GM19035 (cell line): ENCODE measurements at regions not wholly inside any gene's neighbourhood (a gene's known extent, or its start where the extent isn't known, plus 50 kb on each side); places are given as distances from the start of the nearest gene placed in this dataset.
"Not testable (repeated sequence)": the region's sequence is repeated elsewhere in the genome, so short reads cannot be mapped to it uniquely, and the experiment has no call there.

Experiments
- ATAC-seq: cut with Tn5 transposase; IDR thresholded peaks from one replicate; pipeline ENCODE4 v1.9.1; 2021; ENCODE audit not compliant: unreplicated experiment

DNA sequence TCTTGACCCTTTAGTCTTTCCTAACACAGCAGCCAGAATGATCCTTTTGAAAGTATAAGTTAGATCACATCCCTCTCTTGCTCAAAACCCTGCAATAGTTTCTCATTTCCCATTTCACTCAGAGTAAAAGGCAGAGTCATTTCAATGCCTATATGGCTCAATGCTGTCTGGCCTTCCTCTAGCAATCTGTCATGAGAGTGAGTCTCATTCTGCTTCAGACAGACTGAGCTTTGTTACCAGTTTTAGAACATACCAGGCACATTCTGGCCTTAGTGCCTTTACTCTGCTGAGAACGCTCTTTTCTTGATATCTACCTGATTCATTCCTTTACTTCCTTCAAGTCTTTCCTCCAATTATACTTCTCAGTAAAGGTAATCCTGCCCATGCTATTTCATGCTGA lies 372.8 kb upstream of the PKN2 start:
- no peak for ATAC-seq

DNA sequence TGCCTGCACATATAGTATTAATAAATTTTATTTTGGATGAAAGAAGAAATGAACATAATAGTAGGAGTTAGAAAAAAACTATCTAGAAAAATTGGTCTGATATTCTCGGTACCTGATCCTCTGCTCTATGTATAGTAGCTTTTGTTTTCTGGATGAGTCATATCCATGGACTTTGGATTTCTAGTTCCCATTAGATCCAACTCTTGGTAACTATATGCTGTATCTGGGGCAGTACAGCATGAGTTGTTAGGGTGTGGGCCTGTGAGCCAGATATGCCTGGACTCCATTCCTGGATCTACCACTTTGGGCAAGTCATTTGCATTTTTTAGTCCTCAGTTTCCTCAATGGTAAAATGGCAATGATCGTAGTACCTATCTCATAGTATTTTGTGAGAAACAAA lies 372.2 kb upstream of the PKN2 start:
- ATAC-seq = no peak

DNA sequence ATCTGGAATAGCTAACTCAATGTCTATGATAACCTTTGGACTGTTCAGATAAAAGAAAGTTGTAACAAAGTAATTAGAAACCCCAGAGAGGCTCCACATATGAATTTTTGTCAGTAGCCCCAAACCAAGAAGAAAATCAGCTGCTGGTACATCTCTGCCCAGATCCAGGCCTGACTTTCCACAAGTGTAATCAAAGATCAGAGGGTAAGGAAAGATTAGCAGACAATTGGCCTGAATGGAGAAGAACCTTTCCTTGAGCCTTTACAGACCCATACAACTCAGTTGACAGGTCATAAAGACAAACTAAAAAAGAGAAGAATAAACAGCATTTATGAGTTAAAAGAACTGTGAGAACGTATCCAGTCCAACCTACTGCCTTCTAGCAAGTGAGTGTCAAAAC lies 366.7 kb upstream of the PKN2 start:
- ATAC-seq = no peak

DNA sequence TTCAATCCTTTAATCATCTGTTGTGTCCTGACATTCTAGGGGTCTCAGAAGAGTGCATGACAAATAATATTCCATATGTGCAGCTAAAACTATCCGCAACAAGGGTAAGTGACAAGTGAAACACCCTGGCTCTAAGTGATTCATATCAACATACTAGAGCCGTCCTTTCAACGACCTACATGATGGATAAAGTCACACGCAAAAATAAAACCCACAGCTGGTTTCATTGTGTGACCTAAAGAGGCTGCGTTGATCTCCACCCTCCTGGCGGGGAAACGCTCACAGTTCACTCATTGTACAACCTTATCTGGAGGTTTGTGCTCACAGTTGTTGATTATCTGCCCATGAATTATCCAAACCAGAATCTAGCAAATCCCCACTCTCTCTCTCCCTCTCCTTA lies 365.3 kb upstream of the PKN2 start:
- ATAC-seq = no peak

DNA sequence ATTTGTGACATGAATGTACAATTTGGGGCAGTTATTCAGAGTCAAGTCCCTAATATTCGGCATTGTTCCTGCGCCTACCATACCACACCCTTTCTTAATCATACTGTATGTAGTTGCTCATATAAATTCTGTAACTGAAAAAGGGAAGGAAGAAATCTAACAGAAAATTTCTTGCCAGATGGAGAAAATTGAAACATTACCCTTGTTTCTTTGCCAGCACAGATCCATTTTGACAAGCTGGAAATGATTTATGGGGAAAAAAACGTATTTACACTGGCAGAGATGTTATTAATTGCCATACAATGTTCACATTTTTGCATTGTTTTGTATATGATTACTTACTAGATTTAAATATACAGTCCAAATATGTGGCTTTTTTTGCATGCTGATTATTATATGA lies 363.8 kb upstream of the PKN2 start:
- ATAC-seq = no peak

DNA sequence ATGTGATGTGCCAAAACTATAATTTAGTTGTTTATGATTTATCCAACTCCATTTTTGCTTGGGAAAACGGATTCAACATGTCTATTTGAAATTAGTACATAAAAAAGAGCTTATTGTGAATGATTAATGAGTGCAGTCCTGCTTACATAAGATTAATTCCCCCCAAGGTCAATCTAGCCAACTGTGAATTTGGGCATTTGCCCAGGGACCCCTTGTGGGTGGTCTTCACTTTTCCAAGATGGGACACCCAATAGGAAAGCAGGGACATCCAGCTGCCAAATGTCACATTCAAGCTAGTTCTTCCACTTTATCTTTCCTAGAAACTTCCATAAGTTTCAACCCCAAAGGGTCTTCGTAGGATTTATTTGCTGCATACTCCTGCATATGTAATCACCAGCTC lies 362.4 kb upstream of the PKN2 start:
- no peak for ATAC-seq

DNA sequence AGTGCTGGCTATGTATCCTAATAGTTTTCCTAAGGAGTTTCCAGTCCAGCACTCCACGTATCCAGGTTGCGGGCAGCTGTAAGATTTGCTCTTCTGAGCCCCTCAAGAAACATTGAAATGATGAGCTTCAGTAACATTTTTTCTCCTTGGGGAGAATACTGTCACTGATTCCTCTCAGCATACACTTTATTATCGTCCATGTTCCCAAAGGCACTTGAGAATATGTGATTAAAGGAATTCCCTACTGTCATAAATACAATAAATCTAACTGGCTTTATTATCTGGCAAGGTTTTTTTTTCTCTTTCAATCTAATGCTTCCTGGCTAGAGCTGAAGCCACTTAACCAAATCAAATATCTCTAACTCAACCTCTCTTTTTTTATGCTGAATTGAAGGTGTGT lies 359.2 kb upstream of the PKN2 start:
- ATAC-seq = no peak

DNA sequence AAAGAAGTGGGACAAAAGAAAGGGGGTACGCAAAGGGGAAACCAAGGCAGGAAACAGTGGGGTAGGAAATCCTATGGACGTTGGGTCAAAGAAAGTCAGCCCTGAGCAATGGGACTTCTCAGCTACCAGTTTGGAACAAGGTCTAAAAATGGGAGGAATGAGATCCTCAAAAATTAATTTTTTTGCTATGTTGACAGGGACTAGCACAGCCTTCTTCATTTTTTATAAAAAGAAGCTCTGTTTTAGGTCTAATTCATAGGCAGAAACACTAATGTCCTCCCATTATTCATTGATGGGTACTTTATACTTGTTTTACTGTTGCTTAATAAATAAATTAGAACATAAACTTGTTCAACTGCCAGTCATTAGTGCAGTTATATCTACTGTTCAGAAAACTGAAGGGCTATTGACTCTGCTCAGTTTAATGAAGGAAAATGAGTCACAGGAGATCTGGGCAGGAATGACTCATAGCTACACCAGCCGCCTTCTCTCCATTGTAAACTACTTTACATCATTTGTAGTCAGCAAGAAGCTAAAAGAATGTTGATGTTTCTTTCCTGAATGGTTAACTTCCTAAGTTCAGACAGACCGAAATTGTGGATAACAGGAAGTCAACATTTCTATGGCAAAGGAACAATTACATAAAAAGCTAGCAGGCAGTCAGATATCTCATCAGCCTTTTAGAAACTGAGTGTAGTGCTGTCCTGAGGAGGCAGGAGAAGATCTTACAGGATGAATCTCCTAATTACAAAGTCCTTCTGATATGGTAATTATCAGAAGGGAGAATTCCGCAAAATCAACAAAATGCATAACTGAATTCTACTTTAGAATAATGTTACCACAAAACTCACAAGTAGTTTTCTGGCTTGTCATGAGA lies 356.4 kb upstream of the PKN2 start:
- ATAC-seq = no peak

DNA sequence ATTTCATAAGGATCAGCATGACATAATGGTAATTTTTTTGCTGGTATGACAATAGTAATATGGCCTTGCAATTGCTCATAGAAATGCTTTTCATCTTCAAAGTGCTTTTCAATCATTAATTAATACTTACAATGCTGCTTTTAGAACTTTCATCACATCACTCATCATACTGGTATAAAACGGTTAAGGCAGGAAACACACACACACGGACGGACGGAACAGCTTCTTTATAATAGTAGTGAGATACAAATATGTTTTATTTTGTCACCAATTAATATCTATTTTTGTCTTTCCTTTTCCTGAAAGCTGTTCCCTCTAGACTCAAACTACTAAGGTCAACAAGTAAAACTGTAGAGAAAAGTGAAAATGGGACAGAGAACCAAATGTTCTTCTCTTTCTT lies 353.9 kb upstream of the PKN2 start:
- no peak for ATAC-seq

DNA sequence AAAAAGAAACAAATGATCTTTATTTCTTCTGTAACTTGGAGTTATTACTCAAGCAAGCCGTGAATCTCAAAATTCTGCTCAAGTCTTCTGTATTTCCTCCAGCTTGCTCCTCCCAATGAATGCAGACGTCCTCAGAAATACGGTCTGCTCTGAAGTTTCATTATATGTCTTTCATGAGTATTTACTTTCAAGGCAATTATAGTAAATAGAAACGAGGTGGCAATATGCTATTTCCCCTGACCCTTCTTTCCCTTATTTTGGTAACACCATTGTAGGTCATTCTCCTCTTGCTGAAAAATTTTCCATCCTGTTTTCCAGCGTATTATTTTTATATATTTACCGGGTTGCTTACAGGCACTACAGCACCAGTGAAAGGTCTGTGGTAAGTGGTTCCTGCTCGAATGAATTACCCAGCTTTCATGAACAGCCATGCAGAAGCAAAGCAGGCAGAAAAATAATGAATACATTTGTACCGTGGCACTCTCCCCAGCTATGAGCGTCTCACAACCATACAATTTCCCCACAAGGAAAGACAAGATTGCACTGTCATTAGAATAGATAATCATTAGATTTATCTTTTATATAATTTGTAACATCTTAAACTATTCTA lies 350.9 kb upstream of the PKN2 start:
- no peak for ATAC-seq

DNA sequence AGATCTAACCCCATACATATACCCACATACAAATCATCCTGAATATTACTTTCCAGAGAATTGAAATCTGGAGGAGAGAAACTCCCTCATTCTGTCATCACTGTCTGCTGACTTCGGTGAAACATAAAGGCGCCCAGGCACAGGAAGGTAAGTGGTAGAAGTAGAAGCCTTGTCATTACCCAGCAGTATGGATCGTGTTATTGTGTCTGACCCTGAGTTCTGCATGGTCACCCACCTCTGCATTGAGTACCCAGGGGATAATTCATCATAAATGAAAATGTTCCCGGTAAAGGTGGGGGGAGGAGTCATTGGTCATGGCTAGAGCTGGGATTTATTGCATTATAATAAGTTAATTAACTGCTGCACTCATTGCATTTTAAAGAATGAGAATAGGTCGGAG lies 342.6 kb upstream of the PKN2 start:
- no peak for ATAC-seq

DNA sequence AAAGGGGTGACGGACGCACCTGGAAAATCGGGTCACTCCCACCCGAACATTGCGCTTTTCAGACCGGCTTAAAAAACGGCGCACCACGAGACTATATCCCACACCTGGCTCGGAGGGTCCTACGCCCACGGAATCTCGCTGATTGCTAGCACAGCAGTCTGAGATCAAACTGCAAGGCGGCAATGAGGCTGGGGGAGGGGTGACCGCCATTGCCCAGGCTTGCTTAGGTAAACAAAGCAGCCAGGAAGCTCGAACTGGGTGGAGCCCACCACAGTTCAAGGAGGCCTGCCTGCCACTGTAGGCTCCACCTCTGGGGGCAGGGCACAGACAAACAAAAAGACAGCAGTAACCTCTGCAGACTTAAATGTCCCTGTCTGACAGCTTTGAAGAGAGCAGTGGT lies 342.0 kb upstream of the PKN2 start:
- not testable (repeated sequence) for ATAC-seq

DNA sequence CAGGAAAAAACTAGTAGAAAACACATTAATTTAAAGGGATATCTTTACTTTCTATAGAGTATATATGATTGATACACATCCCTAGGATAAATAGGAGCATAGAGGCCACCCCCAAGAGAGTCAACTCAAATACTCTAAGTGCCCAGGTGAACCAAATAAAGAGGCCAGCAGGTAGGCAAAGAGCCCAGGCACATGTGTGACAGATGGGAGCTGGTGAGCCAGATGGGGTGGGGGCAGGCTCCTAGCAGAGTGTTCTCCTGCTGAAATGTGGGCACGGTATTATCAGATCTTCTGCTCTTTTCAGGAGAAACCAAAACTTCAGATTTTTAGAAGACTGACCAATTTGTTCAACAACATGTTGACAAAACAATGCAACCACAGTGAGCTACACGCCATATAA lies 333.4 kb upstream of the PKN2 start:
- no peak for ATAC-seq

DNA sequence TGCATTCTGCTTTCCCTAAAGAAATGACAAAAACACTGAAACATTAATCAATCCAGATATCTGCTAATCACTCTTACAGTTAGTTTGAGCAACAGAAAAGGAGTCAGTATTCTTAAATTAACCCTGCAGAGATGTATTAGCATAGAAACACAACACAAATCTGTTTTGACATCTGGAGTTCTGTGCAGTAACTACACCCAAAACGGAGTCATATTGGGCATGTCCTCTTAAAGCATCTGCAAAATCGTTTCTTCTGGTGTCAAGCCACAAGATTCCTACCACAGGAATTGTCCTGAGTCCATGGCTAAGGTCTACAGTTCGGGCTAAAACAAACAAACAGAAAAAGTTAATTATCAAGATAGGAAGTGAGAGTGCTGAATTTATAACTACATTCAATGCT lies 332.1 kb upstream of the PKN2 start:
- no peak for ATAC-seq

DNA sequence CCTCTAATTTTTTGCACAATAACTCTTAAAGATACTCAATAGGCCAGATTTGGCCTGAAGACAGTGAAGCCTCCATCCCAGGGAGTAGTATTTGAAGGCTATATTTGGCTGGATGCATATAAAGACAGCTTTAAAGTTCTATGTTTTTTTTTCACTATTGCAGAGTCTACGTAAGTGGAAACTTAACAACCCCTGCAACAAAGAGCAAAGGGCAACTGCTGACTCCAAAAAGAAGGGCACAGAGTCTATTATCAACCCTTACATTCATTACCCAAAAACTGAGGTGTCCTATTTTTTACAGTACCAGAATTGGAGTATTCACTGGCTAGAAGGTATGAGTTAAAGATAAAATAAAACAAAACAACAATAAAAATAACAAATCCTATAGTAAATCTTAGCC lies 329.8 kb upstream of the PKN2 start:
- no peak for ATAC-seq

DNA sequence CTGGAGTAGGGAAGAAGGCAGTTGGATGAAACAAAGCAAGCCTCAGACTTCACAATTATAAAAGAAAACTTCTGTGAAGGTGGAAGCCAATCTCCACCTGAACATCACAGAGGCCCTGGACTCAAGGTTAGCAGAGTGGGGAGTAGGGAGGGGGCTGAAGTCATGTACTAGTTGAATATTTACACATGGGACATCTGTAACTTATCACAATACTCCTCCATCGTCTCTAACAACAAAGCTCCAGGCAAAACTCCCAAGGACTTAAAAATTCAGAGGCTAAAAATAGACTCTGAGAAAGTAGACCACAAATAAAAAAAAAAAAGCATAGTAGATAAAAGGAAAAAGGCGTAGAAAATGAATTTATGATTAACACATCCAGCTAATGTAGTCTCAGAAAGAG lies 326.3 kb upstream of the PKN2 start:
- no peak for ATAC-seq

DNA sequence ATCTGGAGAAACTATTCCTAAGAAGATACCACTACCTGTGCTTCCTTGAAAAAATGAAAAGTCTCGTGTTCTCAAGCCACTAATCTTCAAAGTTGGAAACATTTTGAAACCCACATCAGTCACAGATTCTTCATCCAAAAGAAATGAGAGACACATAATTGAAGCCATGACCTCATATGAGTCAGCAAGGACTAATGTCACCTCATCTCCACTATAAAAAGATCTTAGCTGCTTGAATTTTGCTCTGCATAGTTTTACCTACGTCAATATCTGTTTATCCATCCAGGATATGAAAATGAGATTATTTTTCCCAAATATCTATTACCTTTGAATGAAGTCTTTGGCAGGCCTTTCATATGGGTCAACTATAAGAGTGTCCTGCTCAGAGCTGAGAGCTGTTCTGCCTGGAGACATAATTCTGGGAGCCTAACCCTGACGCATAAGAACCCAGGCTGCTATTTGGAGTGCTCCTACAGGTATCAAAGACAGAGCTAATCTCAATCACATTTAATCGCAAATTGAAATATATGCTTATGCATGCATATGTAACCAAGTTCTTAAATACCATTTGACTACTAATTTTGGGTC lies 312.5 kb upstream of the PKN2 start:
- no peak for ATAC-seq

DNA sequence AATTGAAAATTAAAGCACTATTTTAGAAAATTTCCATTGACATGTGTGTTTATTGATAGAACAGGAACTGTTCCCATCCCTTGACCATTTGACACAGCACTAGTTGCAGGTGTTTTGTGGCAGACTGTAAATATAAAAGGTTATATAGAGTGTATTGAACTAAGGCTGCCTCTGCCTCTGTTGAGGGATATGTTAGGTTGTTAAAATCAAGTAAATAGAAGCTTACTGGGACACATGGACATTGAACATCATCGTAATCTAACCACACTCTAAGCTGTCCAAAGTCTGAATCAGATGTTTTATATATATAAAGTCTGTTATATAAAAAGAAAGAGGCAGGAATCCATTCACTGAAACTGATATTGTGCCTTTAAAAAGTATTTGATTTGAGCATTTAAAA lies 308.1 kb upstream of the PKN2 start:
- ATAC-seq = no peak

DNA sequence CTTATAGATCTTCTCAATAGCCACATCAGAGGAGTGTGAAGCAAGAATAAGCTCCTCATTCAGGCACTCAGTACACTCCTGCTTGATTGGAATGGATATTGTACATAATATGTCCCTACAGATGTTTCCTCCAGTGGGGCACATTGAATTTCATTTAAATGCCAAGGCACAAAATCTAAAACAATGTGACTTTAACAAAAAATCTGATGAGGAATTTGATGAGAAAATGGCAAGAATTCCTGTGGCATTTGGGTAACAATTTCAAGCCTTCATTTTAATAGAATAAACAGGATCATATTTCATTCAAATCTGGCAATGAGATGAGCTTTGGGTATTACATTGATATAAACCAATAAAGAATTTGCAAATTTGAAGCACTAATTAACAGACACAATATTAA lies 307.7 kb upstream of the PKN2 start:
- no peak for ATAC-seq

DNA sequence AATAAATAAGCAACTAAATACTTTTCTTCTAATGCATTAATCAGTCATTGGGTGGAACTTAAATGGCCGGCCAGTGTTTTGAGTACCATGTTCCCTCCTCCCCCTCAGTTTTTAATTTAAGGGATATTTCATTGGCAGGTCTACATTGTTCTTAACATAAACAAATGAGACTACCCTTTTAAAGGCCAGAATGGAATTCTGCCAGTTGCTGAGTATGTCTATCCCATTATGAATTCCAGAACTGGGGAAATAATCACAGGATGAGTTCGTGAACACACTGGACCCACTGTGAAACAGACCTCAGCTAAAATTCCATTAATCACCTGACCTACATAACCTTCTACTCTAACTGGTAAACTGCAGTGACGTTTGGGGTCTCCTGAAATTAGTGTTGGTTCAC lies 305.5 kb upstream of the PKN2 start:
- ATAC-seq = no peak

DNA sequence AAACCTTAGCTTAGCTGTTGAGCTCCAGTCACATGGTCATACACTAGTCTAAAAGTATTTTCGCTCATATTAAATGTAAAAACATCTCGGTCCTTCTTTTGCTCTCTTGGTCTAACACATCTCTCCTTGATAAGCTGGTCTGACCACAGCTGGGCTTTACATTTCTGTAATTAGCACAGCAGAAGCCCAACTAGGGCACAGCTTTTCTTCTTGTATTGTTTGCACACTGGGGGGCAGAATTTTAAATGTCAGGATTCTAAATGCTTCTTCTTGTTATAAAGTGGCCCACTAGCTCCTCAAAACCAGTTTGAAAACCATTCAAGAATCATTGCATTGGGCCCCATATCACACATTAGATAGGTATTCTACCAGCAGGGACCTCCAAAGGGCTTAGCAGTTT lies 289.1 kb upstream of the PKN2 start:
- no peak for ATAC-seq

DNA sequence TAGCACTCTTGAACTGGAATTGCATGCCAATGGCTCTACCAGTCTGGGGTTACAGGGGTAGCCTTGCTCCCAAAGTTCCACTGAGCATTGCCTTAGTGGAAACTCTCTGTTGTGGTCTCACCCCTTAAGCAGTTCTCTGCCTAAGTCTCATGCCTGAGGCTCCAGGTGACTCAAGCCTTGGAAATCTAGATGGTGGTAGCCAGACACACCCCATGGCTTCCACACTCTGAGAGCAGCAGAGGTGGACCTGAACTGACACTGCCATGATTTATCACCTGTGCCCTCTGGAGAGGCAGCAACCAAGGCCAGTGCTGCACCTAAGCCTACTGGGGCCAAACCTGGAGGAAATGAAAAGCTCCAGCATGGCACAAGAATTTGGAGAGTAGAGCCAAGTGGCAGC lies 285.7 kb upstream of the PKN2 start:
- ATAC-seq = no peak

DNA sequence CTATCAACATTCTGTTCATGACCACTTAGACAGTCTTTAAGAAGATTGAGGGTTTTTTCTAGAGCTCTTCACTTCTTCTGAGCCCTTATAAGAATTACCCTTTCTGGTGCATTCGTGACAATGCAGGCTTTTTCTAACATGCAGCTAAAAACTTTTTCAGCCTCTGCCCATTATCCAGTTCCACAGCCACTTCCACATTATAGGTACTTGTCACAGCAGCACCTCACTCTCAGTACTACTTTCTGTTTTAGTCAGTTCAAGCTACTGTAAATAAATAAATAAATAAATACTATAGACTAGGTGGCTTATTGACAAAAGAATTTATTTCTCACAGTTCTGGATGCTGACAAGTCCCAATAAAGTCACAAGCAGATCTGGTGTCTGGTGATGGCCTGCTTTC lies 284.4 kb upstream of the PKN2 start:
- peak; percentile 73 for ATAC-seq
